ENCODE measurements at regions not wholly inside any gene's neighbourhood (a gene's known extent, or its start where the extent isn't known, plus 50 kb on each side); places are given as distances from the start of the nearest gene placed in this dataset.

- H3K4me3 ChIP-seq (ENCODE audit: low read length), result no peak overlapping the region
- intact Hi-C loops (cut with DNase I), result no loop called here
- no peaks in the 10 kb centered on the region for H3K9me3 ChIP-seq (ENCODE audit: control insufficient read depth, low read length)
- H3K27ac ChIP-seq (ENCODE audit: low read length), result no peak overlapping the region
- DNase-seq, result no peak
- 70% methylated on average over 2 of the region's 2 CpGs for WGBS
- H3K27me3 ChIP-seq (ENCODE audit: control insufficient read depth, insufficient read depth), result no peaks in the 10 kb centered on the region
- no peaks in the 10 kb centered on the region for H3K4me1 ChIP-seq (ENCODE audit: control insufficient read depth, insufficient read depth, low read length)
- ATAC-seq, result no peak
Measured at GRCh38 chr3:82087958-82088357, 326.5 kb upstream of the GBE1 start.

- no peak overlapping the region for H3K4me3 ChIP-seq (ENCODE audit: low read length)
- ATAC-seq, result no peak
- intact Hi-C loops (cut with DNase I), result no loop called here
- no peaks in the 10 kb centered on the region for H3K9me3 ChIP-seq (ENCODE audit: control insufficient read depth, low read length)
- DNase-seq, result no peak
- no peaks in the 10 kb centered on the region for H3K4me1 ChIP-seq (ENCODE audit: control insufficient read depth, insufficient read depth, low read length)
- 52% methylated on average over 5 of the region's 5 CpGs for WGBS
- no peaks in the 10 kb centered on the region for H3K27me3 ChIP-seq (ENCODE audit: control insufficient read depth, insufficient read depth)
- H3K27ac ChIP-seq (ENCODE audit: low read length), result no peak overlapping the region
Measured at GRCh38 chr3:82085851-82086475, 324.5 kb upstream of the GBE1 start.

GRCh38 chr3:82085356-82085755, 323.9 kb upstream of the GBE1 start:
- no peak for DNase-seq
- WGBS, result 39% methylated on average over 3 of the region's 3 CpGs
- Histone ChIP-seq H3K9me3 (ENCODE audit: control insufficient read depth, low read length) (no peaks in the 10 kb centered on the region), H3K27me3 (ENCODE audit: control insufficient read depth, insufficient read depth) (no peaks in the 10 kb centered on the region), H3K4me3 (ENCODE audit: low read length) (peak overlapping the region; percentile 25), H3K27ac (ENCODE audit: low read length) (no peak overlapping the region), H3K4me1 (ENCODE audit: control insufficient read depth, insufficient read depth, low read length) (no peaks in the 10 kb centered on the region)
- intact Hi-C loops (cut with DNase I), result no loop called here
- no peak for ATAC-seq

- no peak overlapping the region for H3K27ac ChIP-seq (ENCODE audit: low read length)
Measured at GRCh38 chr3:82084824-82085223, 323.4 kb upstream of the GBE1 start.

GRCh38 chr3:82082796-82083195, 321.4 kb upstream of the GBE1 start:
- no peak overlapping the region for H3K27ac ChIP-seq (ENCODE audit: low read length)
- intact Hi-C loops (cut with DNase I), result no loop called here
- no peaks in the 10 kb centered on the region for H3K4me1 ChIP-seq (ENCODE audit: control insufficient read depth, insufficient read depth, low read length)
- ATAC-seq (no peak), DNase-seq (no peak)
- H3K4me3 ChIP-seq (ENCODE audit: low read length), result no peak overlapping the region
- no peaks in the 10 kb centered on the region for H3K9me3 ChIP-seq (ENCODE audit: control insufficient read depth, low read length)
- no peaks in the 10 kb centered on the region for H3K27me3 ChIP-seq (ENCODE audit: control insufficient read depth, insufficient read depth)

More at GRCh38 chr3:82084824-82085223, 323.4 kb upstream of the GBE1 start:
- intact Hi-C loops (cut with DNase I), result no loop called here
- ATAC-seq (no peak), DNase-seq (no peak)
- Histone ChIP-seq H3K4me1 (ENCODE audit: control insufficient read depth, insufficient read depth, low read length) (no peaks in the 10 kb centered on the region), H3K27me3 (ENCODE audit: control insufficient read depth, insufficient read depth) (no peaks in the 10 kb centered on the region), H3K4me3 (ENCODE audit: low read length) (peak overlapping the region; percentile 25), H3K9me3 (ENCODE audit: control insufficient read depth, low read length) (no peaks in the 10 kb centered on the region)
- WGBS, result 33% methylated on average over 1 of the region's 1 CpG

- Histone ChIP-seq H3K27me3 (ENCODE audit: control insufficient read depth, insufficient read depth) (no peaks in the 10 kb centered on the region), H3K4me3 (ENCODE audit: low read length) (no peak overlapping the region), H3K27ac (ENCODE audit: low read length) (no peak overlapping the region), H3K9me3 (ENCODE audit: control insufficient read depth, low read length) (no peaks in the 10 kb centered on the region), H3K4me1 (ENCODE audit: control insufficient read depth, insufficient read depth, low read length) (no peaks in the 10 kb centered on the region)
- intact Hi-C loops (cut with DNase I), result no loop called here
- DNase-seq (no peak), ATAC-seq (no peak)
- 70% methylated on average over 2 of the region's 2 CpGs for WGBS
Measured at GRCh38 chr3:82081351-82081750, 319.9 kb upstream of the GBE1 start.

GRCh38 chr3:82080792-82081191, 319.3 kb upstream of the GBE1 start:
- H3K4me1 ChIP-seq (ENCODE audit: control insufficient read depth, insufficient read depth, low read length), result no peaks in the 10 kb centered on the region
- H3K9me3 ChIP-seq (ENCODE audit: control insufficient read depth, low read length), result no peaks in the 10 kb centered on the region
- no peak overlapping the region for H3K27ac ChIP-seq (ENCODE audit: low read length)
- H3K4me3 ChIP-seq (ENCODE audit: low read length), result no peak overlapping the region
- 45% methylated on average over 3 of the region's 3 CpGs for WGBS
- ATAC-seq (no peak), DNase-seq (no peak)
- intact Hi-C loops (cut with DNase I), result no loop called here
- H3K27me3 ChIP-seq (ENCODE audit: control insufficient read depth, insufficient read depth), result no peaks in the 10 kb centered on the region

- Histone ChIP-seq H3K4me3 (ENCODE audit: low read length) (no peak overlapping the region), H3K9me3 (ENCODE audit: control insufficient read depth, low read length) (no peaks in the 10 kb centered on the region), H3K4me1 (ENCODE audit: control insufficient read depth, insufficient read depth, low read length) (no peaks in the 10 kb centered on the region), H3K27me3 (ENCODE audit: control insufficient read depth, insufficient read depth) (no peaks in the 10 kb centered on the region), H3K27ac (ENCODE audit: low read length) (no peak overlapping the region)
- ATAC-seq (no peak), DNase-seq (no peak)
- intact Hi-C loops (cut with DNase I), result no loop called here
- 59% methylated on average over 3 of the region's 3 CpGs for WGBS
Measured at GRCh38 chr3:82080261-82080660, 318.8 kb upstream of the GBE1 start.

- H3K27ac ChIP-seq (ENCODE audit: low read length), result no peak overlapping the region
- no peak overlapping the region for H3K4me3 ChIP-seq (ENCODE audit: low read length)
- no peaks in the 10 kb centered on the region for H3K27me3 ChIP-seq (ENCODE audit: control insufficient read depth, insufficient read depth)
- ATAC-seq, result no peak
- intact Hi-C loops (cut with DNase I), result no loop called here
- 78% methylated on average over 5 of the region's 5 CpGs for WGBS
- H3K9me3 ChIP-seq (ENCODE audit: control insufficient read depth, low read length), result no peaks in the 10 kb centered on the region
- H3K4me1 ChIP-seq (ENCODE audit: control insufficient read depth, insufficient read depth, low read length), result no peaks in the 10 kb centered on the region
- no peak for DNase-seq
Measured at GRCh38 chr3:82079335-82079890, 318.0 kb upstream of the GBE1 start.

- ATAC-seq (no peak), DNase-seq (no peak)
- intact Hi-C loops (cut with DNase I), result no loop called here
- no peak overlapping the region for H3K4me3 ChIP-seq (ENCODE audit: low read length)
- H3K9me3 ChIP-seq (ENCODE audit: control insufficient read depth, low read length), result no peaks in the 10 kb centered on the region
- H3K4me1 ChIP-seq (ENCODE audit: control insufficient read depth, insufficient read depth, low read length), result no peaks in the 10 kb centered on the region
- H3K27ac ChIP-seq (ENCODE audit: low read length), result no peak overlapping the region
- H3K27me3 ChIP-seq (ENCODE audit: control insufficient read depth, insufficient read depth), result no peaks in the 10 kb centered on the region
- WGBS, result 92% methylated on average over 3 of the region's 3 CpGs
Measured at GRCh38 chr3:82078246-82078645, 316.8 kb upstream of the GBE1 start.

- 68% methylated on average over 7 of the region's 7 CpGs for WGBS
- H3K4me1 ChIP-seq (ENCODE audit: control insufficient read depth, insufficient read depth, low read length), result no peaks in the 10 kb centered on the region
- no peak overlapping the region for H3K4me3 ChIP-seq (ENCODE audit: low read length)
- DNase-seq, result no peak
- intact Hi-C loops (cut with DNase I), result no loop called here
- no peaks in the 10 kb centered on the region for H3K27me3 ChIP-seq (ENCODE audit: control insufficient read depth, insufficient read depth)
- H3K9me3 ChIP-seq (ENCODE audit: control insufficient read depth, low read length), result no peaks in the 10 kb centered on the region
- no peak overlapping the region for H3K27ac ChIP-seq (ENCODE audit: low read length)
- ATAC-seq, result no peak
Measured at GRCh38 chr3:82067420-82067819, 306.0 kb upstream of the GBE1 start.

GRCh38 chr3:82058809-82059208, 297.4 kb upstream of the GBE1 start:
- ATAC-seq (no peak), DNase-seq (no peak)
- Histone ChIP-seq H3K4me1 (ENCODE audit: control insufficient read depth, insufficient read depth, low read length) (no peaks in the 10 kb centered on the region), H3K9me3 (ENCODE audit: control insufficient read depth, low read length) (no peaks in the 10 kb centered on the region), H3K4me3 (ENCODE audit: low read length) (no peak overlapping the region), H3K27me3 (ENCODE audit: control insufficient read depth, insufficient read depth) (no peaks in the 10 kb centered on the region), H3K27ac (ENCODE audit: low read length) (no peak overlapping the region)
- intact Hi-C loops (cut with DNase I), result no loop called here
- 89% methylated on average over 8 of the region's 8 CpGs for WGBS

Measured in right cardiac atrium (tissue), 5 donors.